A673 (cell line): ENCODE measurements at regions not wholly inside any gene's neighbourhood (a gene's known extent, or its start where the extent isn't known, plus 50 kb on each side); places are given as distances from the start of the nearest gene placed in this dataset.

ENCODE experiments used
- BruUV-seq: library from RNA; stranded (reverse); fragments of 400-500 nt; replicated peaks from 2 replicates; lab custom pipeline; 2021; lab: Mats Ljungman, UMichigan
- CTCF ChIA-PET: fragments of 300-600 bp; sonication (Branson Sonifier 250); formaldehyde crosslinking; loops from one replicate; lab custom pipeline; 2022; ENCODE audit warnings: antibody characterized with exemption; lab: Charles Lee
- POLR2A ChIA-PET: fragments of 300-600 bp; sonication (Branson Sonifier 250); formaldehyde crosslinking; loops from one replicate; lab custom pipeline; 2022; ENCODE audit warnings: antibody characterized with exemption; ENCODE audit not compliant: low non-redundant PET; lab: Charles Lee
- DNase-seq: peaks from one replicate; pipeline ENCODE4 v3.0.0-alpha.2; 2015; ENCODE audit warnings: low spot score
- H3K27ac ChIP-seq: fragments of 200-600 bp; sonication (generic); 2 replicates; pipeline ENCODE4 v1.5.1; 2016; ENCODE audit warnings: mixed run types, low read depth, mild to moderate bottlenecking, mixed read lengths, antibody characterized with exemption, low read length; ENCODE audit not compliant: poor library complexity, severe bottlenecking
- H3K27me3 ChIP-seq: fragments of 200-600 bp; sonication (generic); replicated peaks from 2 replicates; pipeline ENCODE4 v1.6.1; 2017; ENCODE audit warnings: mixed run types, low read depth, mild to moderate bottlenecking, mixed read lengths, antibody characterized with exemption, low read length; ENCODE audit not compliant: insufficient read depth, poor library complexity
- H3K36me3 ChIP-seq: fragments of 200-600 bp; sonication (generic); 2 replicates; pipeline ENCODE4 v1.6.1; 2016; ENCODE audit warnings: mixed run types, mild to moderate bottlenecking, mixed read lengths, antibody characterized with exemption, low read length; ENCODE audit not compliant: insufficient read depth, poor library complexity, severe bottlenecking
- H3K4me1 ChIP-seq: fragments of 200-600 bp; sonication (generic); 2 replicates; pipeline ENCODE4 v1.6.1; 2017; ENCODE audit warnings: mixed run types, mild to moderate bottlenecking, mixed read lengths, antibody characterized with exemption, low read length; ENCODE audit not compliant: insufficient read depth, poor library complexity, severe bottlenecking
- H3K4me3 ChIP-seq: fragments of 200-600 bp; sonication (generic); 2 replicates; pipeline ENCODE4 v1.5.1; 2016; ENCODE audit warnings: low read depth, mixed run types, mild to moderate bottlenecking, mixed read lengths, low read length; ENCODE audit not compliant: poor library complexity, severe bottlenecking
- H3K9me3 ChIP-seq: fragments of 200-600 bp; sonication (generic); 2 replicates; pipeline ENCODE4 v1.6.1; 2016; ENCODE audit warnings: mixed run types, low read depth, mild to moderate bottlenecking, mixed read lengths, antibody characterized with exemption, low read length; ENCODE audit not compliant: poor library complexity, severe bottlenecking
- CTCF ChIP-seq: fragments of 300-800, 200-600 bp; sonication (generic); conservative IDR thresholded peaks from 2 replicates; pipeline ENCODE4 v1.5.1; 2017; ENCODE audit warnings: low read depth, mild to moderate bottlenecking, antibody characterized with exemption, low read length, moderate library complexity, mixed read lengths
- EZH2 ChIP-seq: fragments of 200-600 bp; sonication (generic); IDR thresholded peaks from 2 replicates; pipeline ENCODE4 v1.6.1; 2017; ENCODE audit warnings: borderline replicate concordance, low read depth, mild to moderate bottlenecking, mixed read lengths, antibody characterized with exemption, low read length; ENCODE audit not compliant: poor library complexity, severe bottlenecking
- intact Hi-C: fragments of 100-400 bp; cut with micrococcal nuclease; formaldehyde crosslinking; loops from one replicate; pipeline ENCODE4 v1.10.0; 2022; ENCODE audit not compliant: unreplicated experiment

DNA sequence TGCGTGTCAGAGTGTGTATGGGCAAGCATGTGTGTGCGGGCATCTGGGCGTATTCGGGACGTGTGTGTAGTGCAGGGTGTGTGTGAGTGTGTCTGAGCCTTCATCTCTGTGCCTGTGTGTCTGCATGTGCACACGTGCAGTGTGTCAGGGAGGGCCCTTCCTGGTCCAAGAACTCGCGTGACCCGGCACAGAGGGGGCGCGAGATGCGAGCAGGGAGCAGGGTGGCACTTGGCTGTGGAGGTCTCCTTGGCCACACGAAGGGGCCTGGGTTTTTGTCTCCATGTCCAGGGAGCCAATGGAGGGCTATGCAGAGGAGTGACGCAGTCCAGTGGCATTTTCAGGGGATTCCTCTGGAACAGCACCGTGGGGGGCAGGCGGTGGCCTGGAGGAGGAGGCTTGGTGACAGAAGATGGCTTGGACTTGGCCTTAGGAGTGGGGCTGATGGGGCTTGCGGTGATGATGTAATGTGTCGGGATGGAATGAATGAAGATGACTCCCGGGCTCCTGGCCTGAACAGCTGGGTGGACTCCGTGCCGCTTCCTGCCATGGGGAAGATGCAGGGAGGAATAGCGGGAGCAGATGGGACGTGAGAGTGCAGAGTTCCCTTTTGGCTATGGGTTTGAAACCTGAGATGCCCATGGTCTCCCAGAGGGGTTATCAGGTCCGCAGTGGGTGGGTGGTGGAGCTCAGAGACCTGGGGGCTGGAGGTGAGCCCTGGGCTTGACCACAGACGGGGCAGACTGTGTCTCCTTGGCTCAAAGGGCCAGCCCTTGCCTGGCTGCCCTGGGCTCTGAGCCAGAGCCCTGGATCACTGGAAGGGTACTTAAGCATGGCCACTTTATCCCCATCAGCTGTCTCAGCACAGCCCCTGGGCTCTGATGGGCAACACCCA lies 208.3 kb downstream of the PHETA1 start:
- Histone ChIP-seq H3K27ac (no peak overlapping the region), H3K36me3 (no peaks in the 10 kb centered on the region), H3K27me3 (no peaks in the 10 kb centered on the region), H3K4me3 (no peak overlapping the region), H3K9me3 (no peaks in the 10 kb centered on the region), H3K4me1 (no peaks in the 10 kb centered on the region)
- intact Hi-C loops: no loop called here
- TF ChIP-seq EZH2 (no peak), CTCF (no peak)
- ChIA-PET POLR2A (no interaction called here), CTCF (no interaction called here)
- no peak for DNase-seq
- BruUV-seq: no TSS peak

- no TSS peak for BruUV-seq
- DNase-seq: no peak
- no peak overlapping the region for H3K27ac ChIP-seq
Measured at GRCh38 chr12:111158992-111159391, 209.9 kb downstream of the PHETA1 start.

GRCh38 chr12:111157486-111157885 lies 211.4 kb downstream of the PHETA1 start:
- Histone ChIP-seq H3K27ac (no peak overlapping the region), H3K9me3 (no peaks in the 10 kb centered on the region), H3K4me1 (no peaks in the 10 kb centered on the region), H3K27me3 (no peaks in the 10 kb centered on the region), H3K36me3 (no peaks in the 10 kb centered on the region), H3K4me3 (no peak overlapping the region)
- intact Hi-C loops: no loop called here
- TF ChIP-seq EZH2 (no peak), CTCF (no peak)
- ChIA-PET CTCF (no interaction called here), POLR2A (no interaction called here)
- no peak for DNase-seq
- no TSS peak for BruUV-seq

More at GRCh38 chr12:111158992-111159391, 209.9 kb downstream of the PHETA1 start:
- POLR2A ChIA-PET: no interaction called here
- CTCF ChIA-PET: no interaction called here
- TF ChIP-seq EZH2 (no peak), CTCF (no peak)
- no peaks in the 10 kb centered on the region for H3K27me3 ChIP-seq
- intact Hi-C loops: no loop called here
- no peak overlapping the region for H3K4me3 ChIP-seq
- no peaks in the 10 kb centered on the region for H3K4me1 ChIP-seq
- no peaks in the 10 kb centered on the region for H3K9me3 ChIP-seq
- H3K36me3 ChIP-seq: no peaks in the 10 kb centered on the region
